ENCODE measurements at regions not wholly inside any gene's neighbourhood (a gene's known extent, or its start where the extent isn't known, plus 50 kb on each side); places are given as distances from the start of the nearest gene placed in this dataset.

DNA sequence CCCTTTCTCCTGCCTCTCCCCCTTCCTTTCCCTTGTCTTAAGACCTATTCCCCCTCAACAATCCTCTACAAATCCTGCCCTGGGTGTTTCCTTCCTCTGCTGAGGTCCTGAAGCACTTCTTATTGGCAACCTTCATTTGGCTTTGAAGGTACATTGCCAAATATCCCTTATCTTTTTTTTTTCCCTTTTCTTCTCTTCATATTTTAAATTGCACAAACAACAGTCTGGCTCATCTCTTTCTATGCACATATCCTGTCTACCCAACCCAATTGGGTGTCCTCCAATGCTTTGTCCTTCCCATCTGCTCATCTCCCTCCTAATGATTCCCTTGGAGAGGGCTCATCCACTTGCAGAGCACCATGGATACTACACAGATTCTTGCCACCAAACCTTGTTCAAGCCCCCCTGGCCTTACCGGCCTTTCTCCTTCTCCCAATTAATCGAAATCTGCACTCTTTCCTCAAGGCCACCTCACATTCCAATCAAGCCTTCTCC is 537.9 kb upstream of the JARID2 start:
- Histone ChIP-seq H3K27me3 (ENCODE audit: insufficient read depth, poor library complexity, severe bottlenecking) (no peaks in the 10 kb centered on the region), H3K4me3 (ENCODE audit: severe bottlenecking) (no peak overlapping the region), H3K9me3 (ENCODE audit: severe bottlenecking) (no peaks in the 10 kb centered on the region), H3K36me3 (ENCODE audit: low read depth) (no peaks in the 10 kb centered on the region), H3K27ac (ENCODE audit: poor library complexity, severe bottlenecking) (no peak overlapping the region), H3K4me1 (ENCODE audit: insufficient read depth, poor library complexity, severe bottlenecking) (peaks cover 28% of the 10 kb centered on the region)
- TF ChIP-seq, protein P1, sequence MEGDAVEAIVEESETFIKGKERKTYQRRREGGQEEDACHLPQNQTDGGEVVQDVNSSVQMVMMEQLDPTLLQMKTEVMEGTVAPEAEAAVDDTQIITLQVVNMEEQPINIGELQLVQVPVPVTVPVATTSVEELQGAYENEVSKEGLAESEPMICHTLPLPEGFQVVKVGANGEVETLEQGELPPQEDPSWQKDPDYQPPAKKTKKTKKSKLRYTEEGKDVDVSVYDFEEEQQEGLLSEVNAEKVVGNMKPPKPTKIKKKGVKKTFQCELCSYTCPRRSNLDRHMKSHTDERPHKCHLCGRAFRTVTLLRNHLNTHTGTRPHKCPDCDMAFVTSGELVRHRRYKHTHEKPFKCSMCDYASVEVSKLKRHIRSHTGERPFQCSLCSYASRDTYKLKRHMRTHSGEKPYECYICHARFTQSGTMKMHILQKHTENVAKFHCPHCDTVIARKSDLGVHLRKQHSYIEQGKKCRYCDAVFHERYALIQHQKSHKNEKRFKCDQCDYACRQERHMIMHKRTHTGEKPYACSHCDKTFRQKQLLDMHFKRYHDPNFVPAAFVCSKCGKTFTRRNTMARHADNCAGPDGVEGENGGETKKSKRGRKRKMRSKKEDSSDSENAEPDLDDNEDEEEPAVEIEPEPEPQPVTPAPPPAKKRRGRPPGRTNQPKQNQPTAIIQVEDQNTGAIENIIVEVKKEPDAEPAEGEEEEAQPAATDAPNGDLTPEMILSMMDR (IDR thresholded peaks at IDR 0.05; ENCODE audit: poor library complexity, severe bottlenecking): no peak
- DNase-seq (ENCODE audit: low spot score) (no peak), ATAC-seq (ENCODE audit: low read depth) (no peak)

DNA sequence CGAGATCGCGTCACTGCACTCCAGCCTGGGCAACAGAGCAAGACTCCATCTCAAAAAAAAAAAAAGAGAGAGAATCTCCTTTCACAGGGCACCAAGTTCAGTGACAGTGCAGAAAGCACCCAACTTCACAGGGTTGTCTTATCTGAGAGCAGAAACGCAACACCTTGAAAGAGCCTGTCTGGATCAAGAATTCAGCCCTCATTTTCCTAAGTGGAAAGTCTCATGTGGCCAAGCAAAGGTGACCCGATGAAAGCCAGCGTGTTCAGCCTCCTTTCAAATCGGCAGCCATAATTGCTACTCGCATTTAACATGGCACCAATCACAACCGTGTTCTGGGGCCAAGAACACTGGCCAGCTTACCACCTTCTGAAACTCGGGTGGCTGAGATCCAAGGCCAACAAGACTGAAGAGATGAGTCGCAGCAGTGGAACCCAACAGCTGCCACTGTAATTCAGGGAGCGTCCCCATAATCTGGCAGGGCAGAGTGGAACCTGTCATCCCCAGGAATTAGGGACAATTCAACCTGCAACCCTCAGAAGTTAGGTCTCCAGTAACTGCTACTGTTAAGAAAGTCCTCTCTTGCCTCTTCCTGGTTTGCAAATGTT is 536.7 kb upstream of the JARID2 start:
- Histone ChIP-seq H3K36me3 (ENCODE audit: low read depth) (no peaks in the 10 kb centered on the region), H3K27ac (ENCODE audit: poor library complexity, severe bottlenecking) (no peak overlapping the region), H3K4me1 (ENCODE audit: insufficient read depth, poor library complexity, severe bottlenecking) (peaks cover 35% of the 10 kb centered on the region), H3K4me3 (ENCODE audit: severe bottlenecking) (no peak overlapping the region), H3K27me3 (ENCODE audit: insufficient read depth, poor library complexity, severe bottlenecking) (no peaks in the 10 kb centered on the region), H3K9me3 (ENCODE audit: severe bottlenecking) (no peaks in the 10 kb centered on the region)
- ATAC-seq (ENCODE audit: low read depth): no peak
- TF ChIP-seq, protein P1 (IDR thresholded peaks at IDR 0.05; ENCODE audit: poor library complexity, severe bottlenecking): no peak
- DNase-seq (ENCODE audit: low spot score): no peak

DNA sequence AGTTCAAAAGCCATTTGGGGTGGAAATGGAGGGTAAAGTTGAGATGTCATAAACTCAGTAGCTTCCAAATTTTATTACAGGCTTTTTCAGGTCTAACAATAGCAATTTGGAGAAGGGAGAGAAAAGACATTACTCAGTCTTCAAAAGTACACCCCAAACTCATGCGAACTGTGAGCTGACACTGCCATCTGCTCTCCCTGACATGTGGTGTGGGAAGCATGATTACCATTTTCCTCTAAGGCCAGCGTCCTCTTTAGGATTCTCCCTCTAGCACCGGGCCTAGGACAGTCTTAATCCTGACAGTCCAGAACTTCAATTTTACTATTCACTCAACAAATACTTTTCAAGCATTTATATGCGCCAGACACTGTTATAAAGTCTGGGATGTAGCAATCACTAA is 536.0 kb upstream of the JARID2 start:
- H3K27ac ChIP-seq (ENCODE audit: poor library complexity, severe bottlenecking): peak overlapping the region; percentile 75

DNA sequence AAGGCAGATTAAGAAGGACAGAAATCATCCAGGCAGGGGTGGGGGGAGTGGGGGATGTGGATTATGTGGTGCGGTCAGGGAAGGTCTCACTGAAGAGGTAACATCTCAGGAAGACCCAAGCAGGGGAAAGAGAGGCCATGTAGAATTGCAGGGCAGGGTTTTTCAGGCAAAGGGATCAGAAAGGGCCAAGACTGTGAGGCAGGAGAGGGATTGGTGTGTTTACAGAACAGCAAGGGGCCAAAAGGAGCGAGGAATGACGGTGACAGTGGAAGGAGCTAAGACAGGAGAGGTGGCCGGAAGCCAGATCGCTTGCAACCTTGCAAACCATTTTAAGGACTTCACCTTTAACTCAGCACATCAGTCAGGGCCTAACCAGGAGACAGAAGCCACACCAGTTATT is 535.4 kb upstream of the JARID2 start:
- Histone ChIP-seq H3K9me3 (ENCODE audit: severe bottlenecking) (no peaks in the 10 kb centered on the region), H3K4me1 (ENCODE audit: insufficient read depth, poor library complexity, severe bottlenecking) (peaks cover 35% of the 10 kb centered on the region), H3K4me3 (ENCODE audit: severe bottlenecking) (no peak overlapping the region), H3K27ac (ENCODE audit: poor library complexity, severe bottlenecking) (peak overlapping the region; percentile 75), H3K36me3 (ENCODE audit: low read depth) (no peaks in the 10 kb centered on the region), H3K27me3 (ENCODE audit: insufficient read depth, poor library complexity, severe bottlenecking) (no peaks in the 10 kb centered on the region)
- TF ChIP-seq, protein P1 (IDR thresholded peaks at IDR 0.05; ENCODE audit: poor library complexity, severe bottlenecking): no peak
- ATAC-seq (ENCODE audit: low read depth) (no peak), DNase-seq (ENCODE audit: low spot score) (no peak)

More for the DNA sequence above, 536.0 kb upstream of the JARID2 start:
- no peak overlapping the region for H3K4me3 ChIP-seq (ENCODE audit: severe bottlenecking)
- TF ChIP-seq, protein P1 (IDR thresholded peaks at IDR 0.05; ENCODE audit: poor library complexity, severe bottlenecking): no peak
- ATAC-seq (ENCODE audit: low read depth): no peak
- peaks cover 35% of the 10 kb centered on the region for H3K4me1 ChIP-seq (ENCODE audit: insufficient read depth, poor library complexity, severe bottlenecking)
- no peaks in the 10 kb centered on the region for H3K9me3 ChIP-seq (ENCODE audit: severe bottlenecking)
- no peaks in the 10 kb centered on the region for H3K27me3 ChIP-seq (ENCODE audit: insufficient read depth, poor library complexity, severe bottlenecking)
- no peak for DNase-seq (ENCODE audit: low spot score)
- no peaks in the 10 kb centered on the region for H3K36me3 ChIP-seq (ENCODE audit: low read depth)

DNA sequence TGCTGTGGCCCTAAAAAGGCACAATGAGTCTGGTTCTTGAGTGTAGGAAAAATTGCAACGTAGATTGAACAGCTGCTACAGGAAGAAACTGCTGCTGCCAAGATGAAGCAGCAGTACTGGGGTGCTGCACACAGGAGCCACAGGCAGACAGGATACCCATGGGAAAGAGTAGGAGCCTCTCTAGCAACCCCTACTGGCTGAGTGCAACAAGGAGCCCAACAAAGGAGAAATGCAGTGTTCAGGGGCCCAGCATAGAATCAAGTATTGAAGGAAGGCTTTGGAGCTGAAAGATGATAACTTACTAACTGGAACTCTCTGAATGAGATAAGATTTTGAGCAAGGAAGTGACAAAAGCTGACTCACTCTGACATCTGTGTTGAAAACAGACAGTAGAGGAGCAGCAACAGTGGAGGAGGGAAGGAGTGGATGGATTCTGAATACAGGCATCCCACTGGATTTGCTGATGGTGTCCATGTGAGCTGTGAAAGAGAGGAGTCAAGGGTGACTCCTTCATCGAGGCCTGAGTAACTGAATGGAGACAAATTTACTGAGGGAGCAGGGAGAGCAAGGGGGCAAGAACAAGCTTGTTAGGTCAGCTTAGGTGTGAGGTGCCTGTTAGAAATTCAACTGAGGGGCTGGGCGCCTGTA is 534.7 kb upstream of the JARID2 start:
- Histone ChIP-seq H3K27me3 (ENCODE audit: insufficient read depth, poor library complexity, severe bottlenecking) (no peaks in the 10 kb centered on the region), H3K9me3 (ENCODE audit: severe bottlenecking) (no peaks in the 10 kb centered on the region), H3K36me3 (ENCODE audit: low read depth) (no peaks in the 10 kb centered on the region), H3K4me1 (ENCODE audit: insufficient read depth, poor library complexity, severe bottlenecking) (peaks cover 29% of the 10 kb centered on the region), H3K4me3 (ENCODE audit: severe bottlenecking) (no peak overlapping the region), H3K27ac (ENCODE audit: poor library complexity, severe bottlenecking) (peak overlapping the region; percentile 75)
- TF ChIP-seq, protein P1 (IDR thresholded peaks at IDR 0.05; ENCODE audit: poor library complexity, severe bottlenecking): peak; percentile 48
- no peak for DNase-seq (ENCODE audit: low spot score)
- peak; percentile 79 for ATAC-seq (ENCODE audit: low read depth)
